ENCODE measurements at regions not wholly inside any gene's neighbourhood (a gene's known extent, or its start where the extent isn't known, plus 50 kb on each side); places are given as distances from the start of the nearest gene placed in this dataset.

- Mint-ChIP-seq H3K4me1 (ENCODE audit: low read depth) (no peaks in the 10 kb centered on the region), H3K27me3 (no peaks in the 10 kb centered on the region), H3K9me3 (no peaks in the 10 kb centered on the region), H3K27ac (no peak overlapping the region), H3K4me3 (no peak overlapping the region), H3K36me3 (no peaks in the 10 kb centered on the region)
- ChIA-PET CTCF (no interaction called here), POLR2A (no interaction called here)
- intact Hi-C loops (cut with micrococcal nuclease), result no loop called here
- DNase-seq, result no peak
Measured at GRCh38 chr18:5601188-5601624, 57.4 kb upstream of the EPB41L3 start.

GRCh38 chr18:5600378-5601071 lies 56.7 kb upstream of the EPB41L3 start:
- Mint-ChIP-seq H3K27ac (no peak overlapping the region), H3K4me3 (no peak overlapping the region), H3K36me3 (no peaks in the 10 kb centered on the region), H3K9me3 (no peaks in the 10 kb centered on the region), H3K4me1 (ENCODE audit: low read depth) (no peaks in the 10 kb centered on the region), H3K27me3 (no peaks in the 10 kb centered on the region)
- intact Hi-C loops (cut with micrococcal nuclease), result no loop called here
- ChIA-PET CTCF (no interaction called here), POLR2A (no interaction called here)
- DNase-seq, result no peak

GRCh38 chr18:5596585-5596984 lies 52.8 kb upstream of the EPB41L3 start:
- no peaks in the 10 kb centered on the region for H3K27me3 Mint-ChIP-seq
- H3K36me3 Mint-ChIP-seq, result no peaks in the 10 kb centered on the region
- DNase-seq, result no peak

More at GRCh38 chr18:5596585-5596984, 52.8 kb upstream of the EPB41L3 start:
- intact Hi-C loops (cut with micrococcal nuclease), result no loop called here
- no peaks in the 10 kb centered on the region for H3K4me1 Mint-ChIP-seq (ENCODE audit: low read depth)
- no peak overlapping the region for H3K27ac Mint-ChIP-seq
- ChIA-PET CTCF (no interaction called here), POLR2A (no interaction called here)
- no peak overlapping the region for H3K4me3 Mint-ChIP-seq
- peaks cover 11% of the 10 kb centered on the region for H3K9me3 Mint-ChIP-seq
